ENCODE measurements at regions not wholly inside any gene's neighbourhood (a gene's known extent, or its start where the extent isn't known, plus 50 kb on each side); places are given as distances from the start of the nearest gene placed in this dataset.
A peak's percentile ranks its signal among the peaks of the same experiment; 100 is the strongest.

- TF ChIP-seq CTCF (IDR thresholded peaks at IDR 0.05) (peak in 1 of 3 donors; percentile 23), POLR2A (IDR thresholded peaks at IDR 0.05) (no peak), POLR2AphosphoS5 (IDR thresholded peaks at IDR 0.05) (no peak)
Observed at GRCh38 chr14:22200977-22201605, 387.9 kb downstream of the DAD1 start.
